ENCODE measurements at regions not wholly inside any gene's neighbourhood (a gene's known extent, or its start where the extent isn't known, plus 50 kb on each side); places are given as distances from the start of the nearest gene placed in this dataset.

- DNase-seq: no peak
- Histone ChIP-seq H3K4me1 (no peaks in the 10 kb centered on the region), H3K27ac (no peak overlapping the region), H3K36me3 (ENCODE audit: low read depth, missing control alignments) (no peaks in the 10 kb centered on the region), H3K9me3 (no peaks in the 10 kb centered on the region), H3K4me3 (no peak overlapping the region), H3K27me3 (no peaks in the 10 kb centered on the region)
- intact Hi-C loops (cut with DNase I; ENCODE audit: low total_unique reads): no loop called here
- 87 to 100% methylated on average over 1 to 2 of the region's 2 CpGs for WGBS, 2 donors
- TF ChIP-seq CTCF (IDR thresholded peaks at IDR 0.05) (no peak), POLR2A (IDR thresholded peaks at IDR 0.05) (no peak)
These were observed 295.4 kb upstream of the NPSR1 start for GRCh38 chr7:34362621-34363020.

- WGBS, 2 donors: 79 to 94% methylated on average over 2 of the region's 2 CpGs
- no peak for DNase-seq
- Histone ChIP-seq H3K36me3 (ENCODE audit: low read depth, missing control alignments) (no peaks in the 10 kb centered on the region), H3K4me3 (no peak overlapping the region), H3K27ac (no peak overlapping the region), H3K27me3 (no peaks in the 10 kb centered on the region), H3K4me1 (no peaks in the 10 kb centered on the region), H3K9me3 (no peaks in the 10 kb centered on the region)
- TF ChIP-seq CTCF (IDR thresholded peaks at IDR 0.05) (no peak), POLR2A (IDR thresholded peaks at IDR 0.05) (no peak)
- intact Hi-C loops (cut with DNase I; ENCODE audit: low total_unique reads): no loop called here
These were observed 293.9 kb upstream of the NPSR1 start for GRCh38 chr7:34364130-34364529.

- H3K27me3 ChIP-seq: no peaks in the 10 kb centered on the region
- no peaks in the 10 kb centered on the region for H3K36me3 ChIP-seq (ENCODE audit: low read depth, missing control alignments)
- TF ChIP-seq POLR2A (IDR thresholded peaks at IDR 0.05): no peak
- TF ChIP-seq CTCF (IDR thresholded peaks at IDR 0.05): no peak
- no peak overlapping the region for H3K4me3 ChIP-seq
- H3K27ac ChIP-seq: no peak overlapping the region
- WGBS, 2 donors: 95% methylated on average over 1 of the region's 1 CpG
- DNase-seq: no peak
- no peaks in the 10 kb centered on the region for H3K4me1 ChIP-seq
- intact Hi-C loops (cut with DNase I; ENCODE audit: low total_unique reads): no loop called here
- no peaks in the 10 kb centered on the region for H3K9me3 ChIP-seq
These were observed 293.0 kb upstream of the NPSR1 start for GRCh38 chr7:34365011-34365410.

- no peak overlapping the region for H3K27ac ChIP-seq
- no peaks in the 10 kb centered on the region for H3K4me1 ChIP-seq
- TF ChIP-seq POLR2A (IDR thresholded peaks at IDR 0.05) (no peak), CTCF (IDR thresholded peaks at IDR 0.05) (no peak)
- H3K4me3 ChIP-seq: no peak overlapping the region
- 94 to 95% methylated on average over 5 of the region's 5 CpGs for WGBS, 2 donors
- H3K9me3 ChIP-seq: no peaks in the 10 kb centered on the region
- H3K27me3 ChIP-seq: no peaks in the 10 kb centered on the region
- no peak for DNase-seq
- intact Hi-C loops (cut with DNase I; ENCODE audit: low total_unique reads): no loop called here
- no peaks in the 10 kb centered on the region for H3K36me3 ChIP-seq (ENCODE audit: low read depth, missing control alignments)
These were observed 292.4 kb upstream of the NPSR1 start for GRCh38 chr7:34365611-34366010.

- intact Hi-C loops (cut with DNase I; ENCODE audit: low total_unique reads): no loop called here
These were observed 286.1 kb upstream of the NPSR1 start for GRCh38 chr7:34371922-34372321.

More at GRCh38 chr7:34371922-34372321, 286.1 kb upstream of the NPSR1 start:
- no peak for TF ChIP-seq POLR2A (IDR thresholded peaks at IDR 0.05)
- Histone ChIP-seq H3K36me3 (ENCODE audit: low read depth, missing control alignments) (no peaks in the 10 kb centered on the region), H3K4me3 (no peak overlapping the region), H3K27ac (no peak overlapping the region), H3K27me3 (no peaks in the 10 kb centered on the region), H3K4me1 (no peaks in the 10 kb centered on the region), H3K9me3 (no peaks in the 10 kb centered on the region)
- WGBS, 2 donors: 88 to 89% methylated on average over 4 of the region's 4 CpGs
- DNase-seq: no peak

All from testis (tissue), 2 donors.